HEK293T (cell line): ENCODE measurements at regions not wholly inside any gene's neighbourhood (a gene's known extent, or its start where the extent isn't known, plus 50 kb on each side); places are given as distances from the start of the nearest gene placed in this dataset.

Source experiments
- BHLHE40 ChIP-seq: fragments of 450-650 bp; IDR thresholded peaks from 2 replicates; pipeline ENCODE4 v1.6.1; 2016; ENCODE audit warnings: mild to moderate bottlenecking, moderate library complexity, borderline replicate concordance
- FOXA1 ChIP-seq: fragments of 450-650 bp; IDR thresholded peaks from 2 replicates; pipeline ENCODE4 v1.6.1; 2016; ENCODE audit warnings: mild to moderate bottlenecking
- FOXK2 ChIP-seq: fragments of 450-650 bp; IDR thresholded peaks from 2 replicates; pipeline ENCODE4 v1.6.1; 2016; ENCODE audit warnings: mild to moderate bottlenecking
- HDGF ChIP-seq: fragments of 450-650 bp; IDR thresholded peaks from 2 replicates; pipeline ENCODE4 v1.6.1; 2017; ENCODE audit warnings: antibody characterized with exemption, borderline replicate concordance
- NFRKB ChIP-seq: fragments of 450-650 bp; IDR thresholded peaks from 2 replicates; pipeline ENCODE4 v1.6.1; 2016; ENCODE audit warnings: mild to moderate bottlenecking, moderate library complexity
- SP1 ChIP-seq: fragments of 450-650 bp; IDR thresholded peaks from 2 replicates; pipeline ENCODE4 v1.6.1; 2017
- TARDBP ChIP-seq: fragments of 450-650 bp; IDR thresholded peaks from 2 replicates; pipeline ENCODE4 v1.6.1; 2016

DNA sequence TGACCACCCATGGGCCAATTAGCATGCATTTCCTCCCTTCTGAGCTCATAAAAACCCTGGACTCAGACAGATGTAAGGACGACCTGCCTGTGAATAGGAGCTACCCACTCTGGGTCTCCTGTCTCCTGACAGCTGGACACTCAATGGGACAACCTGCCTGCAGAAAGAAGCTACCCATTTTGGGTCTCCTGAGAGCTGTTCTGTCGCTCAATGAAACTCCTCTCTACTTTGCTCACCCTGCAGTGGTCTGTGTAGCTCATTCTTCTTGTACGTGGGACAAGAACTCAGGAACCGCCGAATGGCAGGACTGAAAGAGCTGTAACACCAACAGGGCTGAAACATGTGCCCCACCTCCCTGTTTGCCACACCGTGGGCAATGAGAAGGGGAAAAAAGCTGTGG, 60.3 kb upstream of the DYNC1I2 start:
- TF ChIP-seq FOXA1 (no peak), TARDBP (no peak), NFRKB (no peak), FOXK2 (no peak), BHLHE40 (no peak), SP1 (no peak), HDGF (no peak)
